ENCODE measurements at regions not wholly inside any gene's neighbourhood (a gene's known extent, or its start where the extent isn't known, plus 50 kb on each side); places are given as distances from the start of the nearest gene placed in this dataset.

DNA sequence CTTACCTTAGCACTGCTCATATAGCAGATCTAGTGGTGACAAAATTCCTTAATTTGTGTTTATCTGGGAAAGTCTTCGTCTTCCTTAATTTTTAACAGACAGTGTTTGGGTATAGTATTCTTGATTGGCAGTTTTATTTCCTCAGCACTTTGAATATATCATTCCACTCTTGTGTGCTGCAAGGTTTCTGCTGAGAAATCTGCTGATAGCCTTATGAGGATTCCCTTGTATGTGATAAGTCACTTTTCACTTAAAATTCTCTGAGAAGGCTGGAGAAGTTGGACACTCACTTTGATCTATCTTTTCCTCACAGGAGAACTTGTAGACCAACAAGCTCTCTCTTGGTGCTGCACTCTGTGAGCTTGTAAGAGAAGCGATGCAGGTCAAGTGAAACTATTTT, 306.1 kb upstream of the RTL1 start:
- TF ChIP-seq EZH2 (IDR thresholded peaks at IDR 0.05; ENCODE audit: borderline replicate concordance, low read depth, low read length, severe bottlenecking), result no peak
- TF ChIP-seq, protein P1, sequence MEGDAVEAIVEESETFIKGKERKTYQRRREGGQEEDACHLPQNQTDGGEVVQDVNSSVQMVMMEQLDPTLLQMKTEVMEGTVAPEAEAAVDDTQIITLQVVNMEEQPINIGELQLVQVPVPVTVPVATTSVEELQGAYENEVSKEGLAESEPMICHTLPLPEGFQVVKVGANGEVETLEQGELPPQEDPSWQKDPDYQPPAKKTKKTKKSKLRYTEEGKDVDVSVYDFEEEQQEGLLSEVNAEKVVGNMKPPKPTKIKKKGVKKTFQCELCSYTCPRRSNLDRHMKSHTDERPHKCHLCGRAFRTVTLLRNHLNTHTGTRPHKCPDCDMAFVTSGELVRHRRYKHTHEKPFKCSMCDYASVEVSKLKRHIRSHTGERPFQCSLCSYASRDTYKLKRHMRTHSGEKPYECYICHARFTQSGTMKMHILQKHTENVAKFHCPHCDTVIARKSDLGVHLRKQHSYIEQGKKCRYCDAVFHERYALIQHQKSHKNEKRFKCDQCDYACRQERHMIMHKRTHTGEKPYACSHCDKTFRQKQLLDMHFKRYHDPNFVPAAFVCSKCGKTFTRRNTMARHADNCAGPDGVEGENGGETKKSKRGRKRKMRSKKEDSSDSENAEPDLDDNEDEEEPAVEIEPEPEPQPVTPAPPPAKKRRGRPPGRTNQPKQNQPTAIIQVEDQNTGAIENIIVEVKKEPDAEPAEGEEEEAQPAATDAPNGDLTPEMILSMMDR (IDR thresholded peaks at IDR 0.05; ENCODE audit: borderline replicate concordance, extremely low read depth, low read length, poor library complexity, severe bottlenecking), result no peak
